GM20000 (cell line): ENCODE measurements at regions not wholly inside any gene's neighbourhood (a gene's known extent, or its start where the extent isn't known, plus 50 kb on each side); places are given as distances from the start of the nearest gene placed in this dataset.
A peak's percentile ranks its signal among the peaks of the same experiment; 100 is the strongest.

Source experiments
- DNase-seq: peaks from one replicate; pipeline ENCODE4 v3.0.0; 2012; ENCODE audit warnings: low spot score
- TF ChIP-seq, protein P1 (sequence below): IDR thresholded peaks from 2 replicates; pipeline ENCODE4 v1.5.1; 2012; ENCODE audit warnings: mild to moderate bottlenecking, control low read depth; ENCODE audit errors: extremely low read depth, missing control alignments

DNA sequence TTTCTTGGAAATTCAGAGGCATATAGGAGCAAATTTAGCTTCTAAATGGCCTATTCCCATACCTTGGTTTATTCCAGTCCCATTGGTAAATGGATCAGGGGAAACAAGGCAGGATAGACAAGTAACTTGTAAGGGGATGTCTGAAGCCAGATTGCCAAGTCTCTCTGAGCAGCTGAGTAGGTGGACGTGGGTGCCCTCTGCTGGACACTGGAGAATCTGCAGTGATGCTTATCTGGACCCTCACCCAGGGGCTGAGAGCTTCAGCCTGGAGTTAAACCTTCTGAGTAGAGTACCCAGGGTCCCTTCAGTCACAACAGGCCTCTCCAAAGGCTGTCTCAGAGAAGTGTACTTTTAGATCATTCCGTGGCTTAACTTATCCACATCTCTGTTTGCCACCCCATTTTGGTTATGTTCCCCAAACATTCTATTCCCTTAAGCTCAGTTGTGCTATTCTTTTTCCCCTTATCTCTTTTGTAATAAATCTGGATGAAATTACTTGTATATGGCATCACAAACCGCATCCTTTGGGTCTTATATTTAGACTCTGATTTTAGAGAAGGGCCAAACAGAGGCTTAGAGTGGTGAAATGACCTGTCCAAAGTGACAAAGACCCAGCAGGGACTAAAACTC is 218.3 kb upstream of the GLRA1 start:
- DNase-seq, result peak; percentile 70
- TF ChIP-seq, protein P1, sequence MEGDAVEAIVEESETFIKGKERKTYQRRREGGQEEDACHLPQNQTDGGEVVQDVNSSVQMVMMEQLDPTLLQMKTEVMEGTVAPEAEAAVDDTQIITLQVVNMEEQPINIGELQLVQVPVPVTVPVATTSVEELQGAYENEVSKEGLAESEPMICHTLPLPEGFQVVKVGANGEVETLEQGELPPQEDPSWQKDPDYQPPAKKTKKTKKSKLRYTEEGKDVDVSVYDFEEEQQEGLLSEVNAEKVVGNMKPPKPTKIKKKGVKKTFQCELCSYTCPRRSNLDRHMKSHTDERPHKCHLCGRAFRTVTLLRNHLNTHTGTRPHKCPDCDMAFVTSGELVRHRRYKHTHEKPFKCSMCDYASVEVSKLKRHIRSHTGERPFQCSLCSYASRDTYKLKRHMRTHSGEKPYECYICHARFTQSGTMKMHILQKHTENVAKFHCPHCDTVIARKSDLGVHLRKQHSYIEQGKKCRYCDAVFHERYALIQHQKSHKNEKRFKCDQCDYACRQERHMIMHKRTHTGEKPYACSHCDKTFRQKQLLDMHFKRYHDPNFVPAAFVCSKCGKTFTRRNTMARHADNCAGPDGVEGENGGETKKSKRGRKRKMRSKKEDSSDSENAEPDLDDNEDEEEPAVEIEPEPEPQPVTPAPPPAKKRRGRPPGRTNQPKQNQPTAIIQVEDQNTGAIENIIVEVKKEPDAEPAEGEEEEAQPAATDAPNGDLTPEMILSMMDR, result peak; percentile 75

DNA sequence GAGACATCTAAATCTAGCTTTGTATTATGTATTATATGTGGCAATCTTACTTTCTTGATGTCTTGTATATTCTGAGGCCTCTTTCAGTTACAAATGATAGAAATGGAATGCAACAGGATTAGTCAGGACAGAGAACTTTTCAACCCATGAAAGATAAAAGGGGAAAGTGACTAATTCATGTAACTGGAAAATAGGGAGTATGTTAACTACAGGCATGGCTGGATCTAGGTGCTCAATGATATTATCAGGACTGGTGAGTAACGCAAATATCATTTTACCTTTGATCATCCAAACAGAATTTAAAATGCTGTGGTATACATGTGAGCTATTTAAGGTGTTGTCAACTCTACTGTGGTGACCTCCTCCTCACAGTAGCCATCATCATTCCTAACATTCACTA is 215.7 kb upstream of the GLRA1 start:
- TF ChIP-seq, protein P1, result no peak
- no peak for DNase-seq

DNA sequence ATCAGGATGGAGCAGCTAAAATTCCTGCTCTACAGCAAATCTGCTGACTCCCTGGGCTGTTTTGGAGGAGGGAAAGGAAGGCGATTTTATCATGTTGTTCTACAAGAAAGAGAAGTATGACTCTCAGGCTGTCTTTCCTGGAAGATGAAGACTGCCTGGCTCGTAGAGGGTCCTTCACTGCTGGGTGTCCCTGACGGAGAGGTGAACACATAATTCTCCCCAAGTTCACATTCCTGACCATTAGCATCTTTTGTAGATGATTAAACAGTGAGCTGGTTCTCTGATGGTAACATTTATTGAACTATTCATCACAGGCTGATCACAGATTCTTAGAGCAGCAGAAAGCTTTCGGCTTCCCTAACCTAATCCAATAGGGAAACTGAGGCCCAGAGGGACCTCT is 212.4 kb upstream of the GLRA1 start:
- DNase-seq, result no peak
- TF ChIP-seq, protein P1, result no peak

DNA sequence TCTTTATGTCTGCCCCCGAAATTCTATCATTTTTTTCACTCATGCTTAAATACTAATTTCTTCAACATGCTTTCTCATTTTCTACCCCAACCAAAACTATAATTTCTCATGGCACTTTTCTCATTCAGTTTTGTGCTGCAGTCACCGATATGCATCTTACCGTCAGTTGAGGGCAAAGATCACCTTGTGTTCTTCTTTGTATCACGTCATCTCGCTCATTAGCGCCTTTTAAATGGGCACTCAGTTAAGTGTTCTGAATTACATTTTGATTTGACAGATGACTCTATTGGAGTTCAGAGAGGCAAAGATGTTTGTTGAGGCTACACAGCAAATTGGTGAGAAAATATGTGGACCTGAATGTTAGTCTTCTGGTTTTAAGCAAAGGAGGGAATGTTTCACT is 211.7 kb upstream of the GLRA1 start:
- DNase-seq, result no peak
- TF ChIP-seq, protein P1, result no peak

DNA sequence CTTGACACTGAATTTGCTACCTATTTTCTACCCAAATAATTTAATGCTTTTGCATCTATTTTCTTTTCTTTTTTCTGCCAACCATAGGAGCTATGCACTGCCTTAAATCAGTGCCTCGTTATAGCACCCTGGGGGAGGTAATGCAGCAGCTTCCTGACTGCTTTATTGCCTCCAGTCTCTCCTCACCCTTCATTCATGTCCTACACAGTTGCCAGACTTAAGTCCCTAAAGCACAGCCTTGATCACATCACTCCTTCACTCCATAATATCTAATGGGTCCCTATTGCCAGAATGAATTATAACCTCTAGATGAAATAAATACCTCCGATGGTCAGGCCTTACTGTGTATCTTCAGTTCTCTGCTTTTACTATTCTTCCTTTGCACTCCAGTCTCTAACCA is 211.2 kb upstream of the GLRA1 start:
- TF ChIP-seq, protein P1, result no peak
- DNase-seq, result no peak

DNA sequence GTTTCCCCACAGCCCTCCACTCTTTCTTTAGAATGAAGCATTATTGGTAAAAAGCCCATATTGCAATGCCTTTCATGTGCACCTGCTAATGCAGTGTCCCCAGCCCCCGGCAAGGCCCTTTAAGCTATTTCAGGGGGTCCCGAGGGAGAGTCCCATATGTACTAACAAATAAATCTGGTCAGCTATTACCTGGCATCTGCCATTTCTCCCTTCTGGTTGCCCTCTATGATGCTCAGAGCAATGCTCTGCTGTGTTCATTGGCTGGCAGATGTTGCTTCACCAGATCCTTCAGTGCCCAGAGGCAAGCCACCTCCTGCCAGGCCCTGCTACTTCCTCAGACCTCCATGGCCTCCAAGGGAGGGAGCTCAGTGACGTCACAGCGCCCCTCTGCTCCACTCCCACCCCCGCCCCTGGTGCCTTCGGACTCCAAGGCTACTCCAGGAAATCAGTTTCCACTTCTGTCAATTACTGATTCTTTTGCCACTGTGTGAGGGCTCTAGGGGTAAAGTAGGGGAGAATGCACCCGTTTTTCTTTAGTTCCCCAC is 201.1 kb upstream of the GLRA1 start:
- DNase-seq, result no peak
- TF ChIP-seq, protein P1, result no peak

DNA sequence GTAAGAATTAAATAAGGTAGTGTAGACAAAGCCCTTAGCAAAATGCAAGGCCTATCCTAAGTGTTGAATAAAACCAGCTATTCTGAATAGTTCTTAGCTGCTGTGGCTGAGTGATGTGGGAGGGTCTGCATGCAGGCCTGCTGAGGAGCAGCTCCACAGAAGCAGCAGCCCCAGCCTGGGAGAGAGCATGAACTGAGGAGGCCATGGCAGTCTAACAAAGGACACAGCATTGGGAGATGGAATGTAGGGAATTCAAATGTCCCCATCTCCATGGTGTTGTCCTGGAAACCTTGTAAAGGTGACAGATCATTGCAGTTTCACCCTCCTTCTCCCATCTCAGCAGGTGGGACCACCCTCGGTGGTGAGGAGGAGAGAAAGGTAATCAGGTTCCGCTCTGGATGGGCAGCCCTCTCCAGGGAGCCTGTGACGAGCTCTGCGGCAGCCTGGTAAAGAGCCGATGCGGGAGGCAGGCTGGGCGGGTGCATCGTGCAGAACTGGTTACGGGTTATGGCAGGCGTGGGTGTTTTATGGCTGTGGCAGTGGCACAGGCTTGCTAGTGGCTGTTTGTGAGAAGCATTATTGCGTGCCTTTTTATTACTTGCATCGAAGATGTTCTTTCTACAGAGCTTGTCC is 199.9 kb upstream of the GLRA1 start:
- DNase-seq, result no peak
- TF ChIP-seq, protein P1, result no peak
